BLaER1 (cell line): ENCODE measurements at regions not wholly inside any gene's neighbourhood (a gene's known extent, or its start where the extent isn't known, plus 50 kb on each side); places are given as distances from the start of the nearest gene placed in this dataset.

Experiments
- H3K27ac ChIP-seq: shearing (Covaris generic); formaldehyde crosslinking; 2 replicates; pipeline ENCODE4 v1.8.1; 2022
- H3K27me3 ChIP-seq: shearing (Covaris generic); formaldehyde crosslinking; 2 replicates; pipeline ENCODE4 v1.8.1; 2022
- H3K36me3 ChIP-seq: shearing (Covaris generic); formaldehyde crosslinking; 2 replicates; pipeline ENCODE4 v1.8.1; 2022
- H3K4me1 ChIP-seq: shearing (Covaris generic); formaldehyde crosslinking; 2 replicates; pipeline ENCODE4 v1.8.1; 2022
- H3K4me2 ChIP-seq: shearing (Covaris generic); formaldehyde crosslinking; 2 replicates; pipeline ENCODE4 v1.8.1; 2022
- H3K4me3 ChIP-seq: shearing (Covaris generic); formaldehyde crosslinking; 2 replicates; pipeline ENCODE4 v1.8.1; 2022
- H3K9ac ChIP-seq: shearing (Covaris generic); formaldehyde crosslinking; 2 replicates; pipeline ENCODE4 v1.8.1; 2022
- H3K9me3 ChIP-seq: shearing (Covaris generic); formaldehyde crosslinking; 2 replicates; pipeline ENCODE4 v1.8.1; 2022
- H4K20me1 ChIP-seq: shearing (Covaris generic); formaldehyde crosslinking; 2 replicates; pipeline ENCODE4 v1.8.1; 2022
- Cebpa-rat ChIP-seq: shearing (Covaris generic); IDR thresholded peaks from 2 replicates; pipeline ENCODE4 v1.8.1; 2022

DNA sequence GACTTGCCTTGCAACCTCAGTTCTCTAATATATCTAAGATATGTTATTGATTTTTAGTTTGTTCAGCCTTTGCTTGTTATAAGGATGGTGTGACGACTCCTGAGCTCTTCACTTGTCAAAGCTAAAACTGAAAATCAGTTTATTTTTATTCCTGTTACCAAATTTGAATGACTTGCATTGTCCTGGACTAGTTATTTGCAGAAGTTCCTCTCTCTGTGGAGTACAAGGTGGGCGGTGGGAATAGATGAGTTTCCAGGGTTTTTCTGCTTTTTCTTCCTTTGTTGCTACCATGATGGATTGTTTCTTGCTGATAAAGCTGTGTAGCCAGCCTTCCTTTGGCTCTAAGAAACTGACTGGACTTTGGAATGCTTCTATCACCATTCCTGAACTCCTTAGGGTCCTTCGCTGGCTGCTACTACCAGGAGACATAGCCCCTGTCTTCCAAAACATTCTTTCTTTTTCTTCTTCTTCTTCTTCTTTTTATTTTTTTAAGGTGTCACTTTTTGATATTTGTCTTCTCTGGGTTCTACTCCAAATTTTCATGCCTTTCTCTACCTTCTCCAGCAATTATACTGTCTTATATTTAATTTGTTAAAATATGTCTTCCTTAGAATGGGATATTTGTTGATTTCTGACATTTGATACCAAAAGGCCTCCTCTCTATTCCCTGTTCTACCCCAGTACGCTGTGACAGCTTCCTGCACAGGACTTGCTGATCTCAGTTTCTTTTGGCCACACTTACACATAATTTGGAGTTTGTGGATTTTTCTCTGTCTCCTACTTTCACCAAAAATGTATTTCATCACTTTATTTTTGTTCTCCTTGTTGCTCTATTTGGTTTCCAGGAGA is 145.1 kb upstream of the THRB start:
- no peaks in the 10 kb centered on the region for H3K27me3 ChIP-seq
- H3K36me3 ChIP-seq: no peaks in the 10 kb centered on the region
- no peak overlapping the region for H3K9ac ChIP-seq
- H3K27ac ChIP-seq: no peak overlapping the region
- H3K9me3 ChIP-seq: peaks cover 6% of the 10 kb centered on the region; the same call in 1 of the 2 replicates
- no peak for TF ChIP-seq Cebpa-rat
- peaks cover 10% of the 10 kb centered on the region for H3K4me1 ChIP-seq
- H3K4me2 ChIP-seq: no peak overlapping the region
- no peaks in the 10 kb centered on the region for H4K20me1 ChIP-seq
- H3K4me3 ChIP-seq: no peak overlapping the region

DNA sequence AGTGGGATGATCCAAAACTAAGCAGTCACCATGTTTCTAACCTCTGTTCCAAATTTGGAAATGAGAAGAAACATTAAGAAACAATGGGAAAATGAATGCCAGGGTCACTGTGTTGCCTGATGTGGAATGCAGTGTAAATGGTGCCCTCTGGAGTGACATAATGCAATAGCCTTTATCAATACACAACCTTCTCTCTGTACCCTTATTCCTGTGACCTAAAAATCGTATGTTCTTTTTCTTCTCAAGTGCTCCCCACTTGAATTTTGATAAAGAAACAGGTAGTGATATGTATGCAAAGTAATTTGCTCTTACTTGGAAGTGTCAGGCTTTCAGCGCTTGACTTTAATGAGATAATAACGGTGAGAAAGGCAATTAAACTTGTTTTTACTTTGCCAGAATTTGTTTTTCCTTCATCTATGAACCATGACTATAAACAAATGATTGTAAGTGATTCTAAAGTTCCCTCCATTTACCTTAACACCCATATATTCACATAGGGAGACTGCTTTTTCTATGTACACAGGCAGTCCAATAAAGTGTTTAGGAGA is 145.8 kb upstream of the THRB start:
- H3K27ac ChIP-seq: no peak overlapping the region
- no peaks in the 10 kb centered on the region for H4K20me1 ChIP-seq

DNA sequence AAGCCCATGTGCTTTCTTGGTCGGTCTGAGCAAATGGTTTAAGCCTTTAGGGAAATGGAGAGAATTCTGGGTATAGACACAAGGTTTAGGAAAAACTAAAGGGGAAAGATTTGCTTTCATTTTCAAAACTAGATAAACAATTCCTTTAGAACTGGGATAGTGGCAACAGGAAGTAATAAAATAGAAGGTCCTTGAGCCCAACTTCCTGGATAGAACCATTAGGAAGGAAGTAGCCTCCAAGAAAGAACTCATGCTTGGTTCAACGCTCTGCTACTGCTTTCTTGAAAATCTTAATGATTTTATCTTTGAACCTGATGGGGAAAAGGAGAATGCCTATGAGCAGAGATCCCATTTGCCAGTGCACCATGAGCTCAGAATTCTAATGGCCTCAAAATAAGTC is 147.0 kb upstream of the THRB start:
- Histone ChIP-seq H3K9me3 (peaks cover 6% of the 10 kb centered on the region; the same call in 1 of the 2 replicates), H3K9ac (no peak overlapping the region), H3K36me3 (no peaks in the 10 kb centered on the region), H3K4me2 (peak overlapping the region; percentile 51), H3K4me1 (peaks cover 10% of the 10 kb centered on the region), H3K4me3 (no peak overlapping the region), H3K27ac (0 out of 2 replicates have a peak overlapping the region, but pooled peaks have one; percentile 5), H4K20me1 (no peaks in the 10 kb centered on the region), H3K27me3 (no peaks in the 10 kb centered on the region)
- no peak for TF ChIP-seq Cebpa-rat

More for the DNA sequence above, 145.8 kb upstream of the THRB start:
- Histone ChIP-seq H3K4me1 (peaks cover 10% of the 10 kb centered on the region), H3K36me3 (no peaks in the 10 kb centered on the region), H3K4me3 (no peak overlapping the region), H3K9me3 (peaks cover 6% of the 10 kb centered on the region; the same call in 1 of the 2 replicates), H3K27me3 (no peaks in the 10 kb centered on the region), H3K9ac (no peak overlapping the region), H3K4me2 (no peak overlapping the region)
- no peak for TF ChIP-seq Cebpa-rat

DNA sequence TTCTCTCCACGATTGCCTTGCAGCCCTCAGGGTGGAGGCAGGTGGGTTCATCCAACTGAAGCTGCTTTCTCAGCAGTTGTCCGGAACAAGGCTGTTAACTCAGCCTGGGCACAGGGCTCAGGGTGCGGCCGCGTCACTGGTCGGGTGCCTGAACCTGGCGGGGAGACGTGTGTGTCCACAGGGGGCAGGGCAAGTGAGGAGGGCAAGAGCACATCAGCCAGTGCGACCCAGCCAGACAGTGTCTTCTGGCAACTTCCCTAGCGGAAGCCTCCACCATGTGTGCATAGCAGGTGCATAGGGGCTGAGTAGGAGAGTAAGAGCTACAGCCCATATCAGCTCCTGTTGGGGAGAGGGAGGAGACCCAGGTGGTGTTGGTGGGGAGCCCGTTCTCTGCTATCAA is 150.4 kb upstream of the THRB start:
- H3K4me2 ChIP-seq: no peak overlapping the region
- no peak overlapping the region for H3K27ac ChIP-seq

DNA sequence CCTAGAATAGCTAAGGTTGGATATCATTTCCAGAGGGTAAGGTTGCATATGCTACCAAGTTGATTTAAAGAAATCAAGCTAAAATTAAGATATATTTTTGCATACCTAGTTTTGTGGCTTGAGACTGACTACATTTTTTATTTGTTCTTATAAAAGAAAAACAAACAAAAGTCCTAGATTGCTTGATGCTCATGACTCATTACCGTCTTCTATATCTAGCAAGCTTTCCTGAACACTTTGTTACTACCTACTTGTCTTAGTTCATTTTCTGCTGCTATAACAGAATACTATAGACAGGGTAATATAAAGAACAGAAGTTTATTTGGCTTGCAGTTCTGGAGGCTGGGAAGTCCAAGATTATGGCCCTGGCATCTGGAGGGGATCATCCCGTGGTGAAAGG is 152.1 kb upstream of the THRB start:
- Histone ChIP-seq H3K9me3 (peaks cover 6% of the 10 kb centered on the region; the same call in 1 of the 2 replicates), H3K4me2 (no peak overlapping the region), H3K36me3 (no peaks in the 10 kb centered on the region), H3K9ac (no peak overlapping the region), H3K27ac (no peak overlapping the region), H4K20me1 (no peaks in the 10 kb centered on the region), H3K4me3 (no peak overlapping the region), H3K27me3 (no peaks in the 10 kb centered on the region), H3K4me1 (peaks cover 4% of the 10 kb centered on the region)
- TF ChIP-seq Cebpa-rat: no peak

More for the DNA sequence above, 150.4 kb upstream of the THRB start:
- no peaks in the 10 kb centered on the region for H3K27me3 ChIP-seq
- H4K20me1 ChIP-seq: no peaks in the 10 kb centered on the region
- peaks cover 10% of the 10 kb centered on the region for H3K4me1 ChIP-seq
- H3K4me3 ChIP-seq: no peak overlapping the region
- no peak for TF ChIP-seq Cebpa-rat
- H3K9me3 ChIP-seq: peaks cover 6% of the 10 kb centered on the region; the same call in 1 of the 2 replicates
- H3K9ac ChIP-seq: no peak overlapping the region
- H3K36me3 ChIP-seq: no peaks in the 10 kb centered on the region

DNA sequence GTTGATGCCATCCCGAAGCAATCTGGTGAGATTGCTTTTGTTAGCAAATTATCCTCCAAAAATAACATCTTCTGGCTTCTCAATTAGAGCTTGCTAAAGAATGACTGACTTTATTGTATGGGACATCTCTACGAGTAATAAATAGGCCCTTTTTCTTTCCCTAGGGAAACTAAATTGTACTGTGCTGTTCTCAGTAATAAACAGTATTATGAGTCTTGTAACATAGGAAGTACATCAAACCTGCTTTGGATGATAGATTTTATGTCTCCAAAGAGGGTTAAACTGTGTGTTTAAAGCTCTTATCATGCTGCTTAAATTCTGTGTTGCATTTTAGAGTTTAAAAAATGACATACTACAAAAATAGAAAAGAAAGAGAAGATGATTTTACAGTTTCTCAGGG is 153.4 kb upstream of the THRB start:
- Histone ChIP-seq H3K4me1 (no peaks in the 10 kb centered on the region), H3K4me2 (no peak overlapping the region), H3K4me3 (no peak overlapping the region)

DNA sequence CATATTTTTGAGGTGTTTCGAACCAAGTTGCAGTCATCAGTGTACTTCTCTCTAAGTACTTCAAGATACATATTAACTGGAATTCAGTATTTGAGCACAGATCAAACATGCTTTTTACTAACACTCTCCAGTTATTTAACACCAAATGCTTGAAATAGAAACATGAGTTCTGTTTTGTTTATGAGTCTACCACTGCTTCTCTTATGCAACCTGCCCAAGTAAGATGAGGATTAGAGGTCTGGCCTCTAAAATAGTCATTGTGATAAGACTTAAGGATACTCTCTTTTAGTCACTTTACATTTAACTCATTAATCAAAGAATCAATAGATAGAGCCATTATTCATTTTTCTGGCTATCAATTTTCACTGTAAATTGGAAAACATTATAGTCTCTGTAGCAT is 156.2 kb upstream of the THRB start:
- no peak for TF ChIP-seq Cebpa-rat
- no peaks in the 10 kb centered on the region for H3K27me3 ChIP-seq

More for the DNA sequence above, 153.4 kb upstream of the THRB start:
- H3K27ac ChIP-seq: no peak overlapping the region
- H3K9me3 ChIP-seq: peaks cover 2% of the 10 kb centered on the region; the same call in 1 of the 2 replicates
- no peak overlapping the region for H3K9ac ChIP-seq
- H4K20me1 ChIP-seq: no peaks in the 10 kb centered on the region
- no peaks in the 10 kb centered on the region for H3K36me3 ChIP-seq
- TF ChIP-seq Cebpa-rat: no peak
- no peaks in the 10 kb centered on the region for H3K27me3 ChIP-seq

DNA sequence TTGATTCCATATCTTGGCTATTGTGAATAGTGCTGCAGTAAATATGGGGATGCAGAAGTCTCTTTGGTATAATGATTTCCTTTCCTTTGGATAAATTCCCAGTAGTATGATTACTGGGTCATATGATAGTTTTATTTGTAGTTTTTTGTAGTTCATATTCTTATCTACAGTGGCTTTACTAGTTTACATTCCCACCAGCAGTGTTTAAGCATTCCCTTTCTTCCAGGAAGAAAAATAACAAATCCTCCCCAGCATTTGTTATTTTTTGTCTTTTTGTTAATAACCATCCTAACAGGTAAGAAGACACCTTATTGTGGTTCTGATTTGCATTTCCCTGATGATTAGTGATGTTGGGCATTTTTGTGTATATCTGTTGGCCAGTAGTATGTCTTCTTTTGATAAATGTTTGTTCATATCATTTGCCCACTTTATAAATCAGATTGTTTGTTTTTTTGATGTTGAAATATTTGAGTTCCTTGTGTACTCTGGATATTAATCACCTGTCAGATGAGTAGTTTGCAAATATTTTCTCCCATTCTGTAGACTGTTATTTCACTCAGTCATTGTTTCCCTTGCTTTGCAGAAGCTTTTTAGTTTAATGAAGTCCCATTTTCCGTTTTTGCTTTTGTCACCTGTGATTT is 163.3 kb upstream of the THRB start:
- Histone ChIP-seq H3K36me3 (no peaks in the 10 kb centered on the region), H3K9me3 (no peaks in the 10 kb centered on the region), H4K20me1 (no peaks in the 10 kb centered on the region), H3K4me2 (no peak overlapping the region), H3K4me1 (peaks cover 7% of the 10 kb centered on the region), H3K27me3 (no peaks in the 10 kb centered on the region), H3K9ac (no peak overlapping the region), H3K4me3 (no peak overlapping the region), H3K27ac (no peak overlapping the region)
- no peak for TF ChIP-seq Cebpa-rat

More for the DNA sequence above, 156.2 kb upstream of the THRB start:
- H3K36me3 ChIP-seq: no peaks in the 10 kb centered on the region
- no peaks in the 10 kb centered on the region for H3K4me1 ChIP-seq
- no peaks in the 10 kb centered on the region for H4K20me1 ChIP-seq
- no peak overlapping the region for H3K9ac ChIP-seq
- H3K4me2 ChIP-seq: no peak overlapping the region
- no peak overlapping the region for H3K27ac ChIP-seq
- no peaks in the 10 kb centered on the region for H3K9me3 ChIP-seq
- no peak overlapping the region for H3K4me3 ChIP-seq

DNA sequence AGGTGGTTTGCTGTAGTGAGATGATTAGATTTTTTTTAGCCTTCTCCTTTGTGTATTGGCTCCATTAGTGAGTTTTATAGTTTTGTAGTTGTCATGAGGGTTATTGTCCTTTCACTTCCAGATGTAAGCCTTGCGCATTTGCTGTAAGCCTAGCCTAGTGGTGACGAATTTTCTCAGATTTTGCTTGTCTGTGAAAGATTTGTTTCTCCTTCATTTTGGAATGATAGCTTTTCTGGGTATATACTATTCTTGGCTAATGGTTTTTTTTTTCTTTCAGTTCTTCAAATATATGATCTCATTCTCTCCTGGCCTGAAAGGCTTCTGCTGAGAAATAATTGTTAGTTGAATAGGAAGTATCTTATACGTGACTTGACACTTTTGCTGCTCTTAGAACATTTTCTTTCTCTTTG is 166.5 kb upstream of the THRB start:
- no peak overlapping the region for H3K27ac ChIP-seq
- TF ChIP-seq Cebpa-rat: no peak
- peaks cover 7% of the 10 kb centered on the region for H3K4me1 ChIP-seq
- no peak overlapping the region for H3K4me3 ChIP-seq
- no peaks in the 10 kb centered on the region for H4K20me1 ChIP-seq
- H3K36me3 ChIP-seq: no peaks in the 10 kb centered on the region
- peak overlapping the region; percentile 3; the same call in 1 of the 2 replicates for H3K4me2 ChIP-seq
- H3K27me3 ChIP-seq: no peaks in the 10 kb centered on the region
- no peaks in the 10 kb centered on the region for H3K9me3 ChIP-seq
- H3K9ac ChIP-seq: no peak overlapping the region
